HT-29 (cell line): ENCODE measurements at regions not wholly inside any gene's neighbourhood (a gene's known extent, or its start where the extent isn't known, plus 50 kb on each side); places are given as distances from the start of the nearest gene placed in this dataset.
"Not testable (repeated sequence)": the region's sequence is repeated elsewhere in the genome, so short reads cannot be mapped to it uniquely, and the experiment has no call there.

Experiments
- DNase-seq: peaks from one replicate; pipeline ENCODE4 v3.0.0-alpha.2; 2015; ENCODE audit warnings: low spot score

GRCh38 chr11:97860237-97860636 is 1160.5 kb upstream of the CNTN5 start:
- DNase-seq = no peak

GRCh38 chr11:97862021-97862420 is 1158.7 kb upstream of the CNTN5 start:
- no peak for DNase-seq

- DNase-seq = no peak
These were observed 1155.2 kb upstream of the CNTN5 start for GRCh38 chr11:97865424-97866012.

GRCh38 chr11:97871816-97872215 is 1148.9 kb upstream of the CNTN5 start:
- DNase-seq = no peak

- DNase-seq = no peak
These were observed 1140.5 kb upstream of the CNTN5 start for GRCh38 chr11:97880209-97880608.

GRCh38 chr11:97883086-97883485 is 1137.7 kb upstream of the CNTN5 start:
- DNase-seq = no peak

GRCh38 chr11:97888641-97889040 is 1132.1 kb upstream of the CNTN5 start:
- DNase-seq = no peak

GRCh38 chr11:97890466-97890865 is 1130.3 kb upstream of the CNTN5 start:
- DNase-seq = no peak

GRCh38 chr11:97893612-97894011 is 1127.1 kb upstream of the CNTN5 start:
- DNase-seq = no peak

- no peak for DNase-seq
These were observed 1125.8 kb upstream of the CNTN5 start for GRCh38 chr11:97894978-97895377.

GRCh38 chr11:97895572-97895971 is 1125.2 kb upstream of the CNTN5 start:
- DNase-seq = no peak

GRCh38 chr11:97902828-97903227 is 1117.9 kb upstream of the CNTN5 start:
- no peak for DNase-seq

- DNase-seq = no peak
These were observed 1115.6 kb upstream of the CNTN5 start for GRCh38 chr11:97905101-97905500.

GRCh38 chr11:97905671-97906070 is 1115.1 kb upstream of the CNTN5 start:
- no peak for DNase-seq

GRCh38 chr11:97908354-97908753 is 1112.4 kb upstream of the CNTN5 start:
- DNase-seq = no peak

- no peak for DNase-seq
These were observed 1110.9 kb upstream of the CNTN5 start for GRCh38 chr11:97909614-97910399.

- no peak for DNase-seq
These were observed 1108.1 kb upstream of the CNTN5 start for GRCh38 chr11:97912629-97913028.

- DNase-seq = not testable (repeated sequence)
These were observed 1097.8 kb upstream of the CNTN5 start for GRCh38 chr11:97922933-97923332.

GRCh38 chr11:97934572-97935208 is 1086.1 kb upstream of the CNTN5 start:
- DNase-seq = no peak

- no peak for DNase-seq
These were observed 1083.2 kb upstream of the CNTN5 start for GRCh38 chr11:97937501-97937900.

GRCh38 chr11:97938789-97939188 is 1082.0 kb upstream of the CNTN5 start:
- DNase-seq = no peak

- no peak for DNase-seq
These were observed 1077.3 kb upstream of the CNTN5 start for GRCh38 chr11:97943493-97943892.

- DNase-seq = no peak
These were observed 1072.0 kb upstream of the CNTN5 start for GRCh38 chr11:97948793-97949192.
